GM21515 (cell line): ENCODE measurements at regions not wholly inside any gene's neighbourhood (a gene's known extent, or its start where the extent isn't known, plus 50 kb on each side); places are given as distances from the start of the nearest gene placed in this dataset.
"Not testable (repeated sequence)": the region's sequence is repeated elsewhere in the genome, so short reads cannot be mapped to it uniquely, and the experiment has no call there.

ENCODE experiments used
- ATAC-seq: cut with Tn5 transposase; IDR thresholded peaks from one replicate; pipeline ENCODE4 v1.9.1; 2021; ENCODE audit not compliant: unreplicated experiment

- no peak for ATAC-seq
These were observed 188.0 kb upstream of the SLC24A3 start for GRCh38 chr20:19024296-19025035.

- no peak for ATAC-seq
These were observed 186.9 kb upstream of the SLC24A3 start for GRCh38 chr20:19025430-19026120.

GRCh38 chr20:19026121-19026878 is 186.1 kb upstream of the SLC24A3 start:
- no peak for ATAC-seq

- ATAC-seq = no peak
These were observed 185.4 kb upstream of the SLC24A3 start for GRCh38 chr20:19026901-19027644.

GRCh38 chr20:19027971-19028370 is 184.5 kb upstream of the SLC24A3 start:
- no peak for ATAC-seq

- ATAC-seq = no peak
These were observed 170.7 kb upstream of the SLC24A3 start for GRCh38 chr20:19041787-19042186.

- ATAC-seq = no peak
These were observed 167.1 kb upstream of the SLC24A3 start for GRCh38 chr20:19045371-19045770.

- ATAC-seq = no peak
These were observed 165.1 kb upstream of the SLC24A3 start for GRCh38 chr20:19047040-19047950.

- ATAC-seq = no peak
These were observed 164.5 kb upstream of the SLC24A3 start for GRCh38 chr20:19047951-19048296.

GRCh38 chr20:19048995-19049501 is 163.4 kb upstream of the SLC24A3 start:
- no peak for ATAC-seq

GRCh38 chr20:19049514-19049913 is 162.9 kb upstream of the SLC24A3 start:
- ATAC-seq = no peak

GRCh38 chr20:19056909-19057308 is 155.5 kb upstream of the SLC24A3 start:
- no peak for ATAC-seq

- ATAC-seq = not testable (repeated sequence)
These were observed 147.7 kb upstream of the SLC24A3 start for GRCh38 chr20:19064788-19065187.

- no peak for ATAC-seq
These were observed 144.5 kb upstream of the SLC24A3 start for GRCh38 chr20:19067986-19068385.

- no peak for ATAC-seq
These were observed 142.4 kb upstream of the SLC24A3 start for GRCh38 chr20:19070026-19070425.

- no peak for ATAC-seq
These were observed 141.6 kb upstream of the SLC24A3 start for GRCh38 chr20:19070681-19071445.

GRCh38 chr20:19071446-19071725 is 141.1 kb upstream of the SLC24A3 start:
- ATAC-seq = no peak

- ATAC-seq = no peak
These were observed 140.4 kb upstream of the SLC24A3 start for GRCh38 chr20:19071902-19072498.

GRCh38 chr20:19072988-19073387 is 139.5 kb upstream of the SLC24A3 start:
- ATAC-seq = no peak
